Thyroid gland (tissue), 4 donors: ENCODE measurements at regions not wholly inside any gene's neighbourhood (a gene's known extent, or its start where the extent isn't known, plus 50 kb on each side); places are given as distances from the start of the nearest gene placed in this dataset.

Experiments
- CTCF ChIP-seq, 6 experiments: fragments of 200-600 bp in 3 of 6; fragments of 450-650 bp in 3 of 6; sonication (generic) in 3 of 6; IDR thresholded peaks; one replicate each; pipeline ENCODE4 v1.5.1; 2016 to 2019; ENCODE audit warnings: antibody characterized with exemption in 6 of 6, mild to moderate bottlenecking in 2 of 6, inconsistent platforms in 1 of 6, moderate library complexity in 1 of 6
- POLR2A ChIP-seq, 2 donors: fragments of 450-650 bp; IDR thresholded peaks; one replicate each; pipeline ENCODE4 v1.6.1; 2017; ENCODE audit warnings: antibody characterized with exemption in 2 of 2, mild to moderate bottlenecking in 2 of 2, moderate library complexity in 1 of 2

- TF ChIP-seq CTCF (IDR thresholded peaks at IDR 0.05): no peak
- TF ChIP-seq POLR2A (IDR thresholded peaks at IDR 0.05): no peak
Measured at GRCh38 chr7:119623427-119623826, 649.5 kb upstream of the KCND2 start.
